OCI-LY7 (cell line): ENCODE measurements at regions not wholly inside any gene's neighbourhood (a gene's known extent, or its start where the extent isn't known, plus 50 kb on each side); places are given as distances from the start of the nearest gene placed in this dataset.

Experiments
- BruUV-seq: library from RNA; stranded (reverse); fragments of 400-500 nt; replicated peaks from 2 replicates; lab custom pipeline; 2021; lab: Mats Ljungman, UMichigan
- CTCF ChIA-PET: fragments of 300-600 bp; sonication (Branson Sonifier 250); formaldehyde crosslinking; loops from one replicate; lab custom pipeline; 2022; ENCODE audit warnings: antibody characterized with exemption; ENCODE audit not compliant: unreplicated experiment; lab: Charles Lee
- POLR2A ChIA-PET: fragments of 300-600 bp; sonication (Branson Sonifier 250); formaldehyde crosslinking; loops from one replicate; lab custom pipeline; 2022; ENCODE audit warnings: antibody characterized with exemption; lab: Charles Lee
- DNase-seq: peaks from one replicate; pipeline ENCODE4 v3.0.0-alpha.2; 2015; ENCODE audit warnings: low spot score
- H2AFZ ChIP-seq: fragments of 200-600 bp; sonication (generic), shearing (Covaris generic); 2 replicates; pipeline ENCODE4 v1.6.1; 2014; ENCODE audit warnings: mild to moderate bottlenecking, antibody characterized with exemption, low read length, moderate library complexity
- H3K27ac ChIP-seq: fragments of 200-600 bp; sonication (generic); 2 replicates; pipeline ENCODE4 v1.5.1; 2014; ENCODE audit warnings: mixed run types, low read depth, mild to moderate bottlenecking, moderate library complexity, low read length, inconsistent platforms; ENCODE audit not compliant: poor library complexity, severe bottlenecking
- H3K36me3 ChIP-seq: fragments of 200-600 bp; sonication (generic); 2 replicates; pipeline ENCODE4 v1.6.1; 2014; ENCODE audit warnings: mild to moderate bottlenecking, antibody characterized with exemption, low read length, moderate library complexity, mixed read lengths; ENCODE audit not compliant: insufficient read depth
- H3K4me1 ChIP-seq: fragments of 200-600 bp; sonication (generic); 2 replicates; pipeline ENCODE4 v1.5.1; 2014; ENCODE audit warnings: mild to moderate bottlenecking, low read length; ENCODE audit not compliant: insufficient read depth, poor library complexity, severe bottlenecking
- H3K4me2 ChIP-seq: fragments of 200-600 bp; sonication (generic); 2 replicates; pipeline ENCODE4 v1.6.1; 2014; ENCODE audit warnings: mild to moderate bottlenecking, low read length
- H3K4me3 ChIP-seq: fragments of 200-600 bp; sonication (generic); 2 replicates; pipeline ENCODE4 v1.5.1; 2014; ENCODE audit warnings: mild to moderate bottlenecking, low read depth, low read length; ENCODE audit not compliant: poor library complexity, severe bottlenecking
- H3K79me2 ChIP-seq: fragments of 200-600 bp; sonication (generic); 2 replicates; pipeline ENCODE4 v1.6.1; 2016; ENCODE audit warnings: low read depth, mild to moderate bottlenecking, low read length, moderate library complexity, mixed read lengths; ENCODE audit not compliant: insufficient read depth
- H3K9me2 ChIP-seq: fragments of 200-600 bp; sonication (generic); 2 replicates; pipeline ENCODE4 v1.6.1; 2016; ENCODE audit warnings: mild to moderate bottlenecking, low read length, mixed read lengths; ENCODE audit not compliant: insufficient read depth
- H3K9me3 ChIP-seq: fragments of 200-600 bp; sonication (generic); 2 replicates; pipeline ENCODE4 v1.6.1; 2014; ENCODE audit warnings: mild to moderate bottlenecking, mixed run types, low read length, mixed read lengths
- H4K20me1 ChIP-seq: fragments of 200-600 bp; sonication (generic); 2 replicates; pipeline ENCODE4 v1.6.1; 2014; ENCODE audit warnings: mild to moderate bottlenecking, antibody characterized with exemption, low read length, moderate library complexity, mixed read lengths; ENCODE audit not compliant: insufficient read depth
- CTCF ChIP-seq: fragments of 200-600 bp; sonication (generic); conservative IDR thresholded peaks from 2 replicates; pipeline ENCODE4 v1.5.1; 2014; ENCODE audit warnings: mild to moderate bottlenecking, antibody characterized with exemption, low read length, moderate library complexity, mixed read lengths
- EZH2phosphoT487 ChIP-seq: fragments of 200-600 bp; sonication (generic); IDR thresholded peaks from 2 replicates; pipeline ENCODE4 v1.6.1; 2018; ENCODE audit warnings: low read depth, borderline replicate concordance, mild to moderate bottlenecking, mixed run types, antibody characterized with exemption, low read length, moderate library complexity, mixed read lengths
- intact Hi-C: fragments of 100-400 bp; cut with micrococcal nuclease; formaldehyde crosslinking; loops from one replicate; pipeline ENCODE4 v1.10.0; 2022; ENCODE audit not compliant: unreplicated experiment

- Histone ChIP-seq H3K4me3 (no peak overlapping the region), H3K79me2 (no peaks in the 10 kb centered on the region), H4K20me1 (no peaks in the 10 kb centered on the region), H3K4me1 (no peaks in the 10 kb centered on the region), H3K9me3 (no peaks in the 10 kb centered on the region), H3K9me2 (no peaks in the 10 kb centered on the region), H3K36me3 (no peaks in the 10 kb centered on the region), H3K4me2 (no peak overlapping the region), H2AFZ (no peak overlapping the region), H3K27ac (no peak overlapping the region)
- DNase-seq: no peak
- no TSS peak for BruUV-seq
- ChIA-PET POLR2A (no interaction called here), CTCF (no interaction called here)
- intact Hi-C loops: no loop called here
- TF ChIP-seq EZH2phosphoT487 (no peak), CTCF (peak; percentile 45)
Observed at GRCh38 chr2:116094196-116094595, 1651.8 kb downstream of the DPP10 start.

- H3K27ac ChIP-seq: no peak overlapping the region
- DNase-seq: no peak
- no peaks in the 10 kb centered on the region for H3K4me1 ChIP-seq
- TF ChIP-seq CTCF (no peak), EZH2phosphoT487 (no peak)
- BruUV-seq: no TSS peak
- no peak overlapping the region for H3K4me2 ChIP-seq
- CTCF ChIA-PET: no interaction called here
- H3K9me3 ChIP-seq: no peaks in the 10 kb centered on the region
- POLR2A ChIA-PET: no interaction called here
- no peaks in the 10 kb centered on the region for H3K79me2 ChIP-seq
- no peak overlapping the region for H3K4me3 ChIP-seq
- no peaks in the 10 kb centered on the region for H4K20me1 ChIP-seq
- intact Hi-C loops: no loop called here
- H3K9me2 ChIP-seq: no peaks in the 10 kb centered on the region
- no peak overlapping the region for H2AFZ ChIP-seq
- H3K36me3 ChIP-seq: no peaks in the 10 kb centered on the region
Observed at GRCh38 chr2:116095636-116096035, 1653.2 kb downstream of the DPP10 start.

GRCh38 chr2:116098049-116098448, 1655.6 kb downstream of the DPP10 start:
- no peak overlapping the region for H3K27ac ChIP-seq
- H3K36me3 ChIP-seq: no peaks in the 10 kb centered on the region
- no peaks in the 10 kb centered on the region for H3K9me2 ChIP-seq
- no peak for DNase-seq
- intact Hi-C loops: no loop called here
- ChIA-PET CTCF (no interaction called here), POLR2A (no interaction called here)
- H3K79me2 ChIP-seq: no peaks in the 10 kb centered on the region
- no peaks in the 10 kb centered on the region for H3K4me1 ChIP-seq
- no TSS peak for BruUV-seq
- H4K20me1 ChIP-seq: no peaks in the 10 kb centered on the region
- H3K9me3 ChIP-seq: no peaks in the 10 kb centered on the region
- TF ChIP-seq CTCF (0 out of 2 replicates have a peak, but pooled peaks have one; percentile 20), EZH2phosphoT487 (no peak)
- H3K4me2 ChIP-seq: no peak overlapping the region
- H3K4me3 ChIP-seq: no peak overlapping the region
- no peak overlapping the region for H2AFZ ChIP-seq
